ENCODE measurements at regions not wholly inside any gene's neighbourhood (a gene's known extent, or its start where the extent isn't known, plus 50 kb on each side); places are given as distances from the start of the nearest gene placed in this dataset.

DNA sequence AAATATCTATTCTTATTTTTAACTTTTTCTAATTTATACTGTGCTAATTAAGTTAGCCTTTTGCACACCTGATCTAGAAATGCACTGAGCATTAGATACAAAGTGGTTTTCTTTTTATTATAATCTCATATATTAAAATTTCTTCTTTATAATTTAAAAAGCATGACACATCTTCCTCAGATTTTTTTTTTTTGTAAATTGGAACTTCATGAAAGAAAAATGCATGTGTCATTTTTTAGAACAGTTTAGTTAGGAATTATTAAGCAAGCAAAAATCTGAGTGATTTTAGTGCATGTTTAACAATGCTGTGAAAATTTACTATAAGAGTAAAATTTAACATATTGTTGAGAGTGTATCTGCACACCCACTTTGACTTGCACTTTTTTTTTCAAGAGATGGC, 367.9 kb downstream of the TFEC start:
- Histone ChIP-seq H3K36me3 (no peaks in the 10 kb centered on the region), H3K4me1 (no peaks in the 10 kb centered on the region), H3K27ac (no peak overlapping the region), H3K4me3 (no peak overlapping the region), H3K9me3 (no peaks in the 10 kb centered on the region), H3K27me3 (ENCODE audit: low read depth) (no peaks in the 10 kb centered on the region)
- ATAC-seq (no peak), DNase-seq (no peak)
- TF ChIP-seq, protein P1, sequence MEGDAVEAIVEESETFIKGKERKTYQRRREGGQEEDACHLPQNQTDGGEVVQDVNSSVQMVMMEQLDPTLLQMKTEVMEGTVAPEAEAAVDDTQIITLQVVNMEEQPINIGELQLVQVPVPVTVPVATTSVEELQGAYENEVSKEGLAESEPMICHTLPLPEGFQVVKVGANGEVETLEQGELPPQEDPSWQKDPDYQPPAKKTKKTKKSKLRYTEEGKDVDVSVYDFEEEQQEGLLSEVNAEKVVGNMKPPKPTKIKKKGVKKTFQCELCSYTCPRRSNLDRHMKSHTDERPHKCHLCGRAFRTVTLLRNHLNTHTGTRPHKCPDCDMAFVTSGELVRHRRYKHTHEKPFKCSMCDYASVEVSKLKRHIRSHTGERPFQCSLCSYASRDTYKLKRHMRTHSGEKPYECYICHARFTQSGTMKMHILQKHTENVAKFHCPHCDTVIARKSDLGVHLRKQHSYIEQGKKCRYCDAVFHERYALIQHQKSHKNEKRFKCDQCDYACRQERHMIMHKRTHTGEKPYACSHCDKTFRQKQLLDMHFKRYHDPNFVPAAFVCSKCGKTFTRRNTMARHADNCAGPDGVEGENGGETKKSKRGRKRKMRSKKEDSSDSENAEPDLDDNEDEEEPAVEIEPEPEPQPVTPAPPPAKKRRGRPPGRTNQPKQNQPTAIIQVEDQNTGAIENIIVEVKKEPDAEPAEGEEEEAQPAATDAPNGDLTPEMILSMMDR (IDR thresholded peaks at IDR 0.05): no peak
- intact Hi-C loops (cut with DNase I): no loop called here

DNA sequence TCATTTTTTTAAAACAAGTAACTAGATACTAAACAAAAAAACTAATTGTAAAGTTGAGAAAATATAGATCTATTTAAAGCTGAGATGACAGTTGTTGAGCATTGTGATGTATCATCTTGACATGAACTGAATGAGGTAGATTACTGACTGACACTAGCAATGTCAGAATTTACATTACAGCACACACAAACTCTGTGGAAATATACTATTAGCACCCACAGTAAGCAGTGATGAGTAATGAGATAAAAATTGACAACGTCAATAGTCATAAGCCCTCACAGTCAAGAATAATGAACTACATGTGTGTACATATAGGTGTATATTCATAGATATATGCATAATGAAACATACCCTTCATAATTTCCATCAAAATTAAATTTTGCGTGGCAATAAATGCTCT, 368.4 kb downstream of the TFEC start:
- Histone ChIP-seq H3K27ac (no peak overlapping the region), H3K36me3 (no peaks in the 10 kb centered on the region), H3K27me3 (ENCODE audit: low read depth) (no peaks in the 10 kb centered on the region), H3K4me1 (no peaks in the 10 kb centered on the region), H3K9me3 (no peaks in the 10 kb centered on the region), H3K4me3 (no peak overlapping the region)
- TF ChIP-seq, protein P1 (IDR thresholded peaks at IDR 0.05): no peak
- ATAC-seq: no peak
- no peak for DNase-seq
- intact Hi-C loops (cut with DNase I): no loop called here

DNA sequence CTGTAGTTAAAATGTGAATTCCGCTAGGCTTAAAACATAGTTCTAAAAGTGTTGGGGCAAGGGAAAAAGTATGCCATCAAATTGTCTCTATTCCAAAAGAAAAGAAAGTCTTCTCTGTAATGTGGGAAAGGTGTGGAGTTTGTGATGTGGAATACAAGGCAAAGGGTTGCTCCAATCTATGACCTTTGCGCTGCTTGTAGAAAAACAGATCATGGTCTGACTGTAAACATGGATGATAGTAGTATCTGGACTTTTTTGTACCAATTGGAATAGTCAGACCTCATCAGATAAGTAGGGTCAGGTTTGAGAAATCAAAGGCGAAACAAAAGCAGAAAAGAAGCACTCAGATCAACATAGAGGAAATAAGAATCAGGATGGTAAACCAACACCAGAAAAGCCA, 372.3 kb downstream of the TFEC start:
- intact Hi-C loops (cut with DNase I): no loop called here
- no peak for DNase-seq
- no peak for ATAC-seq
- H3K27me3 ChIP-seq (ENCODE audit: low read depth): no peaks in the 10 kb centered on the region
- no peaks in the 10 kb centered on the region for H3K9me3 ChIP-seq
- no peak overlapping the region for H3K4me3 ChIP-seq
- no peak overlapping the region for H3K27ac ChIP-seq
- TF ChIP-seq, protein P1 (IDR thresholded peaks at IDR 0.05): no peak
- no peaks in the 10 kb centered on the region for H3K4me1 ChIP-seq
- H3K36me3 ChIP-seq: no peaks in the 10 kb centered on the region

- Histone ChIP-seq H3K4me3 (no peak overlapping the region), H3K36me3 (no peaks in the 10 kb centered on the region), H3K27me3 (ENCODE audit: low read depth) (no peaks in the 10 kb centered on the region), H3K4me1 (no peaks in the 10 kb centered on the region), H3K9me3 (no peaks in the 10 kb centered on the region), H3K27ac (no peak overlapping the region)
- TF ChIP-seq, protein P1 (IDR thresholded peaks at IDR 0.05): no peak
- ATAC-seq (no peak), DNase-seq (no peak)
- intact Hi-C loops (cut with DNase I): no loop called here
These were observed 376.0 kb downstream of the TFEC start for GRCh38 chr7:115654384-115655214.

DNA sequence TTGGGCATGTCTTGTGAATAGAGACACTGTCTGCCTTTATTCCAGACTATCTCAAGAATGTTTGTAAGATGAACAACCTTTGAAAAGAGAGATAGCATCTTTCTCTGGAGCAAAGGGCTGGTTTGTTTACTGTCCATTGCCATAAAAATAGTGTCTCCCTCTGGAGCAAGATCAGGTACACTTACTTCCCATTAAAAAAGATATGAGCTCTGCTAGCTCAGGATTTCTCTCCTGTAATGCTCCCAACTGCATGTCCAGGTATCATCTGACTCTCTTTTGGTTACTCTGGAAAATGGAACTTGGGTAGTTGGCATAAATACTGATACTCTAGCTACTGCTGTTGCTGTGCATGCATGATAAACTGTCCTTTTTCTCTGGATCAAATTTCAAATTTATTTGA, 381.1 kb downstream of the TFEC start:
- no peak for DNase-seq
- Histone ChIP-seq H3K9me3 (no peaks in the 10 kb centered on the region), H3K4me3 (no peak overlapping the region), H3K36me3 (no peaks in the 10 kb centered on the region), H3K27me3 (ENCODE audit: low read depth) (no peaks in the 10 kb centered on the region), H3K27ac (no peak overlapping the region), H3K4me1 (no peaks in the 10 kb centered on the region)
- TF ChIP-seq, protein P1 (IDR thresholded peaks at IDR 0.05): no peak
- intact Hi-C loops (cut with DNase I): no loop called here
- no peak for ATAC-seq

All from lower lobe of right lung (tissue), 2 donors.